ENCODE measurements at regions not wholly inside any gene's neighbourhood (a gene's known extent, or its start where the extent isn't known, plus 50 kb on each side); places are given as distances from the start of the nearest gene placed in this dataset.
"Not testable (repeated sequence)": the region's sequence is repeated elsewhere in the genome, so short reads cannot be mapped to it uniquely, and the experiment has no call there.

DNA sequence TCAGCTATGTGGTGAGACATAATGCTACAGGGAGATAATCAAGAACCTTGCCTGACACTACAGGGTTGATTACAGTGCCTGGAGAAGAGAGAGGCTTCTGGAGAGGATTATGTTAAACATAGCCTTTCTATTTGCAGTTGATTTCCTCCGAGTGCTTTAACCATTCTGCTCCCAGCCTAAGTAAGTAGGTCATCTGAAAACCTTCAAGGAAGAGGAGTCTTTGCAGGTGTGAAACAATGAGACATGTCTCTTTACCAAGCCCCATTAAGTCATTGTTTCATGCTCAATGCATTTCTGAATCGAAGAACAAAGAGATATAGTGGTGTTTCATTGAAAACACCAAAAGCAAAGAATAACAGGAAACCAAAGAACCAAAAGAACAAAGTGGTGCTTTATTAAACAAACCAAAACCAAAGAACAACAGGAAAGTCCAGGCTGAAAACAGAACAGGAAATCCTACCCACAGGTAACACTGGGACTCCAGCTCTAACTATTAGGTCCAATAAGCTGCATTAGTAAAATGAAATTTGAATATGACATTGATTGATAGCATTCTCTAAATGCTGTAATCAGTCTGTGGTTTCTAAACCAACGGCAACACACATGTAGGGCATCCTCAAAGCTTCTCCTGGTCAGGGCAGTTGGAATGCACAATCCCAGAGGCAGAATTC, 113.3 kb upstream of the SPATA31D4 start:
- no peak for DNase-seq

DNA sequence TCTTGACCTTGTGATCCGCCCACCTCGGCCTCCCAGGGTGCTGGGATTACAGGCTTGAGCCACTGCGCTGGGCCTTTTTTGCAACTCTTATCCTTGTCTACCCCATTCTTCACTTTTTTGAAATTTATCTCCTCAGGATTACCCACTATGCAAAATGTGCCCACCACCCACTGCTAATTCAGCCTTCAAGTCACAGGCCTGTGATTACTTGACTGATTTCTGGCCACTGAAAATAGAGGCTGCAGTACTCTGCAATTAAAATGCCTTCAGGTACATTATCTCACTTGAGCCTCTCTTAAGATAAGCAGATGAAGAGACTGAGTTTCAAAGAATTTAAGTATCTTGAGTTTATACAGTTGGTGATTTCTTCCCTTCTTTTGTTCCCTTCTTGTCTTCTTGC, 112.4 kb upstream of the SPATA31D4 start:
- DNase-seq = no peak

DNA sequence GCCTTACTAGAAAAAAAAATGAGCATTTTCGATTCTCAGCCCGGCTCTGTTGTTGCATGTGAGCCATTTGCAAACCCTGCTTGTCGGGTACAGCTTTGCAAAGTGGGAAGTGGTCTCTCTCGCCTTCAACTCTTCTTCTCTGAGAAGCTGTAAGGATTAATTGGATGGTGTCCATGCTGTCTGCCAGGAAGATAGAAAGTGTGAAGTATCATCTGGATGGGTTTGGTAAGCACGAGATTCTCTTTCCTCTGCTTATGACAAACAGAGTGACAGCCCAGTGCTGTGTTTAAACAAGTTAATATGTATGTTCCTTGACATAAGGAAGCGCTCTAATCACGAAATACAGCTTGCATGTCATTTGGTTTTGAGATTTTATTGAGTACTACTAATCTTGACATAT, 109.1 kb upstream of the SPATA31D4 start:
- DNase-seq = no peak

DNA sequence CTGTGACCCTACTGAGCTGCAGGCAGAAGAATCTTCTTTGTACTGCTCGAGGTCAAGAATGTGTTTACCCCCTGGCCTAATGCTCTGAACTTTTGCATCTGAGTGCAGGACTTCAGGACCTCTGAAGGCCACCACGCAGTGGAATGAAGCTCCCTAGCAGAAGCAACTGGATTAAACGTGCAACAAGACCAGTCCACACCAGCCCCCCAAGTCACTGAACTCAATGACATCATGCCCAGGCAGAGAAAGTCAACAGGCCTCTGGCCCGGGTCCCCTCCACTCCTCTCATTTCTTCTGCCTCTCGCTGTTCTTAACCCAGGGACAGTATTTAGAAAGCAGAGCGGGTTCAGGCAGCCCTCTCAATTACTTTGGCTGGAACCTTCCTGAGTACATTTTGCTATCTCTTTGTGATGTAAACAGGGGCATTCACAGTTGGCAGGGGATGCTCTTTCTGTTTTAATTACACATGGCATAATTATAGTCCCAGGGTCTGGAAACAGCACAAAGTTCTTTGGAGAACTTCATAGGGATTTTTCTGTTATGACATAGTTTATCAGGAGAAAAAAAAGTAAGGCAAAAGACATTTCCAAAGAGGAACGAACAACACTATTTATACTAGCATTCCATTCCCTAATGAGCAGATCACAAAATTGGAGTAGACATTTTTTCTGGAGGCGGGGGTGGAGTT, 108.2 kb upstream of the SPATA31D4 start:
- no peak for DNase-seq

DNA sequence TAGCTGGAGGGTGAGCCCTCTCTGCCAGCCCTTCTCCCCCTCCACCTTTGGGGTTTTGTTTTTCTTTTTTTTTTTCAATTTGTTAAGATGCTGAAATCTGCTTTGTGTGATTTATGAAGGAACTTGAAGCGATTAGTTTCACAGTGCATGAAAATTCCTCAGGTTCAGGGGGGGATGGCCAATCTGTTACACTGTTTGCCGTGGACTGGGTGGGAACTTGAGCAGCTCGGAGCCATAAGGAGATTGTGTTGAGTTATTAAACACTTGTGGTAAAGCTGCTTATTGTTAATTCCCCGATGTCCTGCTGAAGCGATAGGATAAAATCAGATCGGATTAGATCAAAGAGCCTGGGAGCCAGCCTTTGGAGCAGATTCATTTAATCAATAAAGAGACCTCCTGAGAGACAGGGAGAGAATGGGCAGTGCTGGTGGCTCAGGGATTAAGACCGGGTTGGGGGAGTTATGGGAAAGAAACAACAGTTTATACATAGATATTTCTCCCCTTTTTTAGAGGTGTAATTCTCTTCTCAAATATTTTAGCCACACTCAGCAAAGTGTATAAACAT, 105.8 kb upstream of the SPATA31D4 start:
- DNase-seq = no peak

DNA sequence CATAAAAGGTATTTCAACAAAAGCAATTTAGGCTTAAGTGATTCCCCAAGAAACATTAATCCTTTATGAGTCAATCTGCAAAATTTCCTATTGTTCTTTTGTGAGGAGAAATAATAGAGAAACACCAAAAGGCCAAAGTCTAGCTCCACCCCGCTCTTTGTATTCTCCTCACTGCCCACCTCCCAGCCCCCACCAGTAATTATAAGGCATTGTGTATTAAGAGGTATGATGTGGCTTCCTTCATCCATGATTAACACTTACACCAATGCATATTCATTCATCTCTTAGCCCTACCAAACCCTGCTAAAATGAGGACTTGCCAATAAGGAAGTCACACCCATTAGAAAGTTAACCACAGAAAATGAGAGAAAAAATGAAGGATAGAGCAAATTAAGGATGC, 105.3 kb upstream of the SPATA31D4 start:
- no peak for DNase-seq

DNA sequence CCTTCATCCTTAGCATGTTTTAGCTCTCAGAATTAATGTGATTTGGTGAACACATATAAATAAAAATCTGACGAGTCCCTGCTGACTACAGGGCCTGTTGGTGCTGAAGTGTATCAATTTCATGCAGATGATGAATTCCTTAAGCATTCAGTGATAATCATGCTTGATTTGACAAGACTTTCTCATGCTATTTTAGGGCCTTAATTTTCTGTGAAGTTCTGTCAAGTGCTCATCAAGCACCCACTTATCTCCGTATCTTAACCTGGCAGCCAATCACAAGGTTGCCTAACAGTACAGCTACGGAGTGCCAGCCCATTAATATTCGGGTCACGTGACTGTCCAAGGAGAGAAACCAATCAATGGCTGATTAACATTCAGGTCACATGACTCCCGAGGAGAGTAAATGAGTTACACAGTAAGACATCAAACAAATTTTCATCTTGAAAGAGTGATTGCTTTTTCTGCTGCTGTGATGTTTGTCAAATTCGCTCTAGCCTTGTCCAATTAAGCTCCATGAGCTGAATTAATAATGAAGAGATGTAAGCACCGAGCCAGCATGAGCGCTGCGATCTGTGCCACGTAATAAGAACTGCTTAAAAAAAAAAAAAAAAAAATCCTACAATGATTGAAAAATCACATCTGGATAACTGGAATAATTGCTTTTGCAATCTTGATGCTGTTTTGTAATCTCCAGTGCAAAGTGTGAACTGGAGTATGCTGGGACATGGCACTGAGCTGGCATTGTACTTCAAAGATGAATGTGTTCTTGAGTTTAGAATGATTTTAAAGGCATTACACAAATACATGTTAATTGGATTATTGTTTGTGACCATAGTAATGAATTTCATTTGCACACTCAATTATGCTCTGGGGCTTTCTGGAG, 104.3 kb upstream of the SPATA31D4 start:
- no peak for DNase-seq

DNA sequence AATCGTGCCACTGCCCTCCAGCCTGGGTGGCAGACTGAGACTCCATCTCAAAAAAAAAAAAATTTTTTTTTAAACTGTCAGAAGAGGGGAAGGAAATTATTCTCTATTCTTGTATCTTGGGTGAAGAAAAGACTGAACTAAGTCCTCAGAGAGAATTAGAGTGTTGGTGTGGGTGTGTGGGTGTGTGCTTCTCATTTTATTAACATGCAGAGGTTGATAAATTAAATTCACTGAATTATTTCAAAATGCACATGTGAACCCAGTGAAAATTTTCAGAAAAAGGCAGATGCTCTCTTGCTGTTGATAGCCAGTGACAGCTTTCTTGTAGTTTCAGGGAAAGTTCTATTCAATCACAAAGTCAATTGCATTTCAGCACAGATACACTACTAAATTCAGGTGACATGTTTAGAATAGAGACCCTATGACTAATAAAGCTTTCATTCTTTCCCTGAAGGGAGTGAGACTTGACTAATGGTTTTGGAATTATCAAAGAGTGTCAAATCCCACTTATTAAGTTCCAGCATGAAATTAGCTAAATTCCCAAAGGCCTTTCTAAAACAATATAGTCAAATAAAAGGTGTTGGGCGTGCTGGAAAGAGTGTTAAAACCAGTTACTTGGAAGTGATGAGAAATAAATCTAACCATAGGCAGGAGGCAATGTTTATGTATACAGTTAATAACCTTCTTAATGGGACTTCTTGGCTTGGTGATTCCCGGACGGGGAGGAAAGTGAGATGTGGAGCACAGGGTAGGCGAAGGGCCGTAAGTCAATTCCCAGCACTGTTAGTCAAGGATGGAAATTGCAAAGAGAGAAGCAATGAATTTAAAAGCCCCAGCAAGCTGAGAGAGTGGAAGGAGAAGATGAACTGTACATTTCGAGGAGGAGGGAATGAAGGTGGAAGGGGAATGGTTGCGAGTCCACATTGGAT, 103.2 kb upstream of the SPATA31D4 start:
- no peak for DNase-seq

DNA sequence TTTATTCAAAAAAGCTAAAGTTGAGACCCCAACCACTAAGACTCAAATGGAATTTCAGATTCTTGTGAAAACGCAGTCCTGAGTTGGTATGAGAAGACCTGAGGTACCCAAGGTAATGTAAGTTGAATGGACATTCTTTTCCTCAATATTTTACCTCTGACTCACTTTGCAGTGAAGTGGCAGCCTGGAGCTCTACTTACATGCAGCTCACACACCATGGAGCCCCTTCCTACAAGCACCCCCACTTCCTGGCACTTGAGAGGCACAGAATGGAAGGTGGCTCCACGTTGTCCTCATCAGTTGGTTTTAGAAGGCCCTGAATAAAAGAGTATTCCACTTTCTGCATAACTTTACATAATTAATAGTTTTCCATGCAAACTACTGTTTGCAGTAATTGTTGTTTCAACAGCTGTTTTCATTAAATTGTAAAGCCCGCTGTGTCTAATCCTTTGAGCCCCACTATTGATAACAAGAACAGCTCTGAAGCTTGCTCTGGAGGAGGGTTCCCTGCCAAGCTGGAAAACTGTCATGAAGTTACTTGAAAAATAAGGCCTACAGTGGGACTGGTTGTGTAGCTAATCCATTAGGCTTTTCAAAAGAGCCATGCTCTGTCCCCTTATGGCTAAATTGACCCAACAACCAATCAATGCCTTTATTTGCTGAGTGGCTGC, 102.2 kb upstream of the SPATA31D4 start:
- no peak for DNase-seq

DNA sequence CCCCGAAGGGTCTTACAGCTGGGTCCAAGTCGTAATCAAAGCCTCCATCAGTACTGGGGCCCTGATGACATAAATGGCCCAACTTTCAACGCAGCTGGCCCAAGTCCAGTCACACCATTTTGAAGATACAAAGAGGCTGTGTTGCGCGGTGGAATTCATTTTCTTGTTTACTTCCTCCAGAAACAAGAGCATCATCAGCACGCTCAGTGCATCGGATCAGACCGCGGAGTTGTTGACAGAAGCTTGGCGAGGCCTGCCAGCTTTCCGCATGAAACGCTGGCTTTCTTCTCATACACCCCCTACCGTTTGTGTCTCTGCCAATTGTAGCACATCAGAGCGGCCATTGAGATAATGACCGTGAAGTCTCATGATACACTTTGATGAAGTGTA, 101.7 kb upstream of the SPATA31D4 start:
- peak; percentile 87 for DNase-seq

DNA sequence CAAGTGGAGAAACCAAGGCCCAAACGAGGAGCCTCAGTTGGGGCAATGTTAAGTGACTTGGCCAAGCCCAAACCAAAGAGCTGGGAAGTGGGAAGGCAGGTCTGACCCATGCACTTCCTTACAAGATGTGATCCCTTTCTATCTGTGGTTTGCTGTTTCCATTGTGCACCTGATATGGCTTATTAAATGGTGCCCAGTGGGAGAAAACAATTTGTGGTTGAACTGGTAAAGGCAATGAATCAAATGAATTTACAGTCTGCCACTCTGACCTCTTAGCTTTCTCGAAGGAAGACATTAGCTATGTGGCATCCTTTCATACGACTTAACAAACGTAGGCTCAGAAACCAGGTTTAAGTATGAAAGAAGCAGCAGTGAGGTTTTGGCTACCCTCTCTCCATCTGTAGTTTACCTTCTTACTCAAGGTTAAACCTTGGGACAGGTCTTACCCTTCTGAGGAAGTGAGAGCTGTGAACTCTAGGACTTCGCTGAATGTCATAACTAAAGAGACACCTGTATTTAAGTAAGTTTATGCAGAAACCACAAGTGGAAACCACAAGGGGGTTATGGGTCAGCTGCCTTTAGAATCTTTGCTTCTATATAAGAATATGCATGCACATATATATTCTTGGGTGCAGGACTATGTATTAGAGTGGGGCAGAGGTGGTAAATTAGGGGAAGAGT, 100.5 kb upstream of the SPATA31D4 start:
- DNase-seq = no peak

DNA sequence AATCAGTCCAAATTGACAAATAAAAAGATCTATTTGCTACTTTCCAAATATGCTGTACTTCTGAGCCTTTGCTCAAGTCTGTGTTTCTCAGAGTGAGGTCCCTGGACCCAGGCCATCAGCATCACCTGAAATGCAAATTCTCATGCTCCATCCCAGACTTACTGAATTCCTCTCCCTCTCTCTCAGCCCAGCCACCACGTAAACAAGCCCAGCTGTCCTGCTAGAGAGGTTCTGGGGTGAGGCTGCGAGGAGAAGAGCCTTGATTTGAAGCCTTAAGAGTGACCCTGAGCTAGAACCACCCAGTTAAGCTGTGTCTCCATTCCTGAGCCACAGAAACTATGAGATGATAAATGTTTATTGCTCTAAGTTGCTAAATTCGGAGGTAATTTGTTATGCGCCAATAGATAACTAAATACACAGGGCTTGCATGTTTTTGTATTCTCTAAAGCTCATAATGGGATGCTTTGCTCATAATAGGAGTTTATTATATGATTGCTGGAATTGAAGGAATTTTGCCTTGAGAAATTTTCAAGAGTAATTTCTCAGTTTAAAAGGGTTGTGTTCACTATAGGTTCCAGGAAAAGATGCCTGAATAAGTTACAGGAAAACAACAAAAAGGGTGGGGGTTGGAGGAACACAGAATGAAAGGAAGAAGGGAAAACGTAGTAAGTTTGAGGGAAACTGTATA, 98.9 kb upstream of the SPATA31D4 start:
- no peak for DNase-seq

DNA sequence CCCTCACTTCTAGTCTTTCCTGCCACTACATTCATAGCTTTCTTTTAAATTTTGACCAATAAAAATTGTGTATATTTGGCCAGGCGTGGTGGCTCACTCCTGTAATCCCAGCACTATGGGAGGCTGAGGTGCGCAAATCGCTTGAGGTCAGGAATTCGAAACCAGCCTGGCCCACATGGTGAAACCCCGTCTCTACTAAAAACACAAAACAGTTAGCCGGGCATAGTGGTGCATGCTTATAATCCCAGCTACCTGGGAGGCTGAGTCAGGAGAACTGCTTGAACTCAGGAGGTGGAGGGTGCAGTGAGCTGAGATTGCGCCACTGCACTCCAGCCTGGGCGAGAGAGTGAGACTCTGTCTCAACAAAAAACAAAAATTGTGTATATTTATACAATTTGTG, 97.8 kb upstream of the SPATA31D4 start:
- not testable (repeated sequence) for DNase-seq

DNA sequence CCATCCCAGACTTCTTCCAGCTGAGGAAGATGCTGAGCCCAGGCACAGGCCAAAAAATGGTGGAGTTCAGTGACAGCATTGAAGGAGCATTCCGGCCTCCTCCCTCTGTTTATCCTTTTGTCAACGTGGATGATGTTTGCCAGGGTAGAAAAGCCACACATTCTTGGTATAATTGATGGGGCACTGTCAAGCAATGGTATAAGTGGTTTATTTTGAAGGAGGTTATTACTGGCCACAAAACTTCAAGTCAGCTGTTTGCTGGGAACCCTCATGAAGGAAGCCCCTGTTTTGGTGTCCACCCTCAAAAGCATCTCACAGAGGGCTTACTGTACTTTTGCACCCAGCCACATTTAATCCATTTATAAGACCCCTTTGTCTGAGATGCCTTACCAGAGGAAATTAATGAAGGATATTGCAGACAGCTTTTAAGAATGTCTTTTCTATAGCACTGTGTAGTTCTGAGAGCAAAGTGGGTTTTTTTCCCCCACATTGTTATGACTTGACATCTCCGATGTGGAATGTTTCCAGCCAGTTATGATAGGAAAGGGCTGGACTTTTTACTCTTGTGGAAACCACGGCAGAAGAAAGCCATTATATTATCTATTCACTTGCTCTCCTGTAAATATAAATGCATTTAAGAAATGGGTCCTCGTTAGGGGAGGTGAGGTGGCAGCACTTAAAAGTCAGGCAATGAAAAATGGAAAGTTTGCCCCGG, 95.5 kb upstream of the SPATA31D4 start:
- DNase-seq = peak; percentile 43

DNA sequence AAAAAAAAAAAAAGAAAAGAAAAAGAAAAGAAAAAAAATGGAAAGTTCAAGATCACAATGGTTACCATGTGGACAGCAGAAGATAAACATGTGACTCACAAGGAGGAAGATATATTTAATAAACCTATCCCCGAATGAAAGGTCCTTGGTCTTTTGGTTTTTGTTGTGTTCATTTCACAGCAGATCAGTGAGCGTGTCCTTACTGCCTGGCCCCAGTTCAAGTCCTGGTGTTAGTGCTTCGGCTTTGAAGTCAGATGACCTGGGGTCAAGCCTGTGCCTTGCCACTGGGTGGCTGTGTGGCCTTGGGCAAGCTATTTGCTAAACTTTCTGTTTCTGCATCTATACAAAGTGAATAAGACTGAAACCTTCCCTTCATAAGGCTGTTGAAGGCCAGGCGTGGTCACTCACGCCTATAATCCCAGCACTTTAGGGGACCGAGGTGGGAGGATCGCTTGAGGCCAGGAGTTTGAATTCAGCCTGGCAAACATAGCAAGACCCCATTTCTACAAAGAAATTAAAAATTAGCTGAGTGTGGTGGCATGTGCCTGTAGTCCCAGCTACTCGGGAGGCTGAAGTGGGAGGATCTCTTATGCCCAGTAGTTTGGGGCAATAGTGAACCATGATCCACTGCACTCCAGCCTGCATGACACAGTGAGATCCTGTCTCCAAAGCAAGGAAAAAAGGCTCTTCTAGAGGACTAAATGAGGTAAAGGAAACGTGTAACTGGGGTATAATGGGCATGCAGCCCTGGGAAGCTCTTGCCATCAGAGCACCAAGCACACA, 94.5 kb upstream of the SPATA31D4 start:
- no peak for DNase-seq

DNA sequence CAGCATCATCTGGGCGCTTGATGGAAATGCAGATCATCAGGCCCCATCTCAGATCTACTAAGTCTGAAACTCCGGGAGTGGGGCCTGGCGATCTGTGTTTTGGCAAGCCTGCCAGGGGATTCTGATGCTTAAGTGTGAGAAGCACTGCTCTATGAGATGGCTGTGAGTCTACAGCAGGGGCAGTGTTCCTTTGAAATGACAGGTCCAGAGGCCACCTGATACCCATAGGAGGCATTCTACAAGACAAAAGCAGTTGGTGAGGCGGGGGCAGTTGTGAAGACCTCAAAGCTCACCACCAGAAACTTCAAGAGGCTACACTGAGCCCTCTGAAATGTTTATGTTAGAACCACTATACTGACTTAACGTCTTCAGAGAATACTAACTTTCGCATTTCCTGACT, 86.9 kb upstream of the SPATA31D4 start:
- no peak for DNase-seq

DNA sequence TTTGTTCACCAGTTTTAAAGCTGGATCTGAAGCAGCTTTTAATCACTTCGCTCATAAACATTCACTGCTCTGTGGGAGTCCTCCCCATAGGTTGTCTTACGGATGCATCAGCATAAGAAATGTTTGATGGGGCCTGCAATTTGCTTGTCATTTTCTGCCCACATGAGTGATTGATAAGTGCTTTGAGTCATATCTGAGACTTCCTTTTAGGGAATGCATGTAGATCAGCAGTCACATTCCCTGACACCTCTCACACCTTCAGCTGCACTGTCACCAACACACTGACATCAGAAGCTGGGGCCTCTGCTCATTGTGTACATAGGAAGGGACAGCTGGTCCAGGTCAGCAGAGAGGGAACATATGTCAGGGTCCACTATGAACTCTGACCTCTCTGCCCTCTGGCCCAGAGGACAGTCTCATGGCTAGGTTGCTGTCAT, 84.1 kb upstream of the SPATA31D4 start:
- DNase-seq = no peak

DNA sequence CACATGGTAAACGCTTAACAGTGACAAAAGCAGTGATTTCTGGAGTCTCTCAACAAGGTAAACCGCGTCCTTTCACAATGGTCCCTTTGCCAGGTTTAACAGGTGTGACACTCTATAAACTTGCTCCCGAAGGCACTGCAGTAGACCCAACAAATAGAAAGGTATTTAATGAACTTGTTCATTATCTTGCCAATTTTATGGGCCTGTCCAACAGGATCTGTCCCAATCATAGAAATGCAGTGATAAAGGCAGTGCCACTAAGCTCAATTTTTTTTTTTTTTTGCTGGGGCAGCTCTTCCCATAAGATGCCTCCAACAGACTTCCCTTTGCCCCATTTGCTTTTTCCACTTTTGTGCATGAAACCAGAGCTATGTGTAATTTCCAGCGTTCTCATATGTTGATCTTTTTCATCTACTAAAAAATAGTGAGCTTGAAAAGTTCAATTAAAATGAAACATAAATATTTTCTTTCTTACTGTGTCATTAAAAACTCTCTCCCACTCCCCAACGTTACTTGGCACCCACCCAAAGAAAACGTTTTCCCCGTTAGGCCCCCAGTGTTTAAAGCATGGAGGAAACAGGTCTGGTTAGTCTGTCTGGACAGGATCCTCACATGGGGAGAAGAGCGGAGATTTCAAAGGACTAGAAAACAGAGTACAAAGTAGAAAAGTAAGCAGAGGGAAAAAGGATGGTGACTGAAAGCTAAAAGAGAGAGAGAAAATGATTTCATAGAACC, 80.9 kb upstream of the SPATA31D4 start:
- DNase-seq = no peak

Data from femur (tissue), 1 donor.